ENCODE measurements at regions not wholly inside any gene's neighbourhood (a gene's known extent, or its start where the extent isn't known, plus 50 kb on each side); places are given as distances from the start of the nearest gene placed in this dataset.

- H3K36me3 ChIP-seq (ENCODE audit: control insufficient read depth in 4 of 4, insufficient read depth in 4 of 4, low read length in 4 of 4), result no peaks in the 10 kb centered on the region
- no peak for TF ChIP-seq CTCF (IDR thresholded peaks at IDR 0.05; ENCODE audit: control extremely low read depth, extremely low read depth)
- DNase-seq (peak in 2 of 3 donors; percentile 45 to 80), ATAC-seq (ENCODE audit: insufficient read depth, low FRiP score) (no peak)
- no peak overlapping the region for H3K27ac ChIP-seq (ENCODE audit: low read depth in 1 of 2, low read length in 1 of 2)
- no peaks in the 10 kb centered on the region for H3K27me3 ChIP-seq (ENCODE audit: control insufficient read depth in 3 of 3, insufficient read depth in 3 of 3, low read length in 2 of 3)
- WGBS, 2 donors, result 73 to 84% methylated on average over 5 of the region's 5 CpGs
- no peak overlapping the region for H3K4me3 ChIP-seq
- no peak overlapping the region for H3K9ac ChIP-seq (ENCODE audit: insufficient read depth in 1 of 2, low read length in 2 of 2)
- peaks cover 0 to 3% (median 0%) of the 10 kb centered on the region in 5 donors for H3K4me1 ChIP-seq (ENCODE audit: control insufficient read depth in 5 of 5, insufficient read depth in 5 of 5, low read length in 5 of 5)
- H3K9me3 ChIP-seq (ENCODE audit: control insufficient read depth in 4 of 4, insufficient read depth in 3 of 4, low read length in 3 of 4), result no peaks in the 10 kb centered on the region
These were observed 86.5 kb upstream of the GRB10 start for GRCh38 chr7:50869108-50869725.

- Histone ChIP-seq H3K9ac (ENCODE audit: insufficient read depth in 1 of 2, low read length in 2 of 2) (no peak overlapping the region), H3K27ac (ENCODE audit: low read depth in 1 of 2, low read length in 1 of 2) (no peak overlapping the region), H3K4me1 (ENCODE audit: control insufficient read depth in 5 of 5, insufficient read depth in 5 of 5, low read length in 5 of 5) (peaks cover 0 to 3% (median 0%) of the 10 kb centered on the region in 5 donors), H3K4me3 (no peak overlapping the region), H3K9me3 (ENCODE audit: control insufficient read depth in 4 of 4, insufficient read depth in 3 of 4, low read length in 3 of 4) (no peaks in the 10 kb centered on the region), H3K27me3 (ENCODE audit: control insufficient read depth in 3 of 3, insufficient read depth in 3 of 3, low read length in 2 of 3) (no peaks in the 10 kb centered on the region), H3K36me3 (ENCODE audit: control insufficient read depth in 4 of 4, insufficient read depth in 4 of 4, low read length in 4 of 4) (no peaks in the 10 kb centered on the region)
- WGBS, 2 donors, result 81 to 84% methylated on average over 3 of the region's 3 CpGs
- DNase-seq (no peak), ATAC-seq (ENCODE audit: insufficient read depth, low FRiP score) (no peak)
- TF ChIP-seq CTCF (IDR thresholded peaks at IDR 0.05; ENCODE audit: control extremely low read depth, extremely low read depth), result no peak
These were observed 85.9 kb upstream of the GRB10 start for GRCh38 chr7:50868426-50869100.

- H3K27me3 ChIP-seq (ENCODE audit: control insufficient read depth in 3 of 3, insufficient read depth in 3 of 3, low read length in 2 of 3), result no peaks in the 10 kb centered on the region
- 76 to 86% methylated on average over 4 of the region's 4 CpGs for WGBS, 2 donors
- H3K9ac ChIP-seq (ENCODE audit: insufficient read depth in 1 of 2, low read length in 2 of 2), result no peak overlapping the region
- no peaks in the 10 kb centered on the region for H3K9me3 ChIP-seq (ENCODE audit: control insufficient read depth in 4 of 4, insufficient read depth in 3 of 4, low read length in 3 of 4)
- H3K4me1 ChIP-seq (ENCODE audit: control insufficient read depth in 5 of 5, insufficient read depth in 5 of 5, low read length in 5 of 5), result peaks cover 0 to 3% (median 0%) of the 10 kb centered on the region in 5 donors
- ATAC-seq (ENCODE audit: insufficient read depth, low FRiP score) (no peak), DNase-seq (no peak)
- H3K27ac ChIP-seq (ENCODE audit: low read depth in 1 of 2, low read length in 1 of 2), result no peak overlapping the region
- no peaks in the 10 kb centered on the region for H3K36me3 ChIP-seq (ENCODE audit: control insufficient read depth in 4 of 4, insufficient read depth in 4 of 4, low read length in 4 of 4)
- H3K4me3 ChIP-seq, result no peak overlapping the region
- TF ChIP-seq CTCF (IDR thresholded peaks at IDR 0.05; ENCODE audit: control extremely low read depth, extremely low read depth), result no peak
These were observed 84.3 kb upstream of the GRB10 start for GRCh38 chr7:50867034-50867356.
